Tongue (tissue), 1 donor: ENCODE measurements at regions not wholly inside any gene's neighbourhood (a gene's known extent, or its start where the extent isn't known, plus 50 kb on each side); places are given as distances from the start of the nearest gene placed in this dataset.

Experiments used
- DNase-seq: peaks from one replicate; pipeline ENCODE4 v3.0.0-alpha.2; 2015

DNA sequence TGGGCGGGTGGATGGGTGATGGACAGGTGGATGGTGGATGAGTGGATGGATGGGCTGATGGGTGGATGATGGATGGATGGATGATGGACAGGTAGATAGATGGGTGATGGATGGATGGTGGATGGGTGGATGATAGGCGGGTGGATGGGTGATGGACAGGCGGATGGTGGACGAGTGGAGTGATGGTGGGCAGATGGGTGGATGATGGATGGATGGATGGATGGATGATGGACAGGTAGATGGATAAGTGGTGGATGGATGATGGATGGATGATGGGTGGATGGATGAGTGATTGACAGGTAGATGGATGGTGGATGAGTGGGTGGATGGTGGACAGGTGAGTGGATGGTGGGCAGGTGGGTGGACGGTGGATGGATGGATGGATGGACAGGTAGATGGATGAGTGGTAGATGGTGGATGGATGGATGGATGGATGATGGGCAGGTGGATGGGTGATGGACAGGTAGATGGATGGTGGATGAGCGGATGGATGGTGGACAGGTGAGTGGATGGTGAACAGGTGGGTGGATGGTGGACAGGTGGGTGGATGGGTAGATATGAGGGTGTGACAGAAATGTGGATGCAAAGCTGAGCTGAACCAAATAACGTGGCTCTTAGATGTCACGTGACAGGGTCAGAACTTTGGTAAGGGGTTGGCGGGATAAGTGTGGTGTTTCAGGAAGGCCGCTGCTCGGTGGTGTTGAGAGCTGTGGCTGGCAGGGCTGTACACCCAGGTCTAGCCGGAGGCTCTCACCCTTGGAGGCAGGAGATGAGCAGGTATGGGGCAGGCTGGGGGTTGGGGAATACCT is 234.3 kb upstream of the CIBAR2 start:
- DNase-seq, result no peak

DNA sequence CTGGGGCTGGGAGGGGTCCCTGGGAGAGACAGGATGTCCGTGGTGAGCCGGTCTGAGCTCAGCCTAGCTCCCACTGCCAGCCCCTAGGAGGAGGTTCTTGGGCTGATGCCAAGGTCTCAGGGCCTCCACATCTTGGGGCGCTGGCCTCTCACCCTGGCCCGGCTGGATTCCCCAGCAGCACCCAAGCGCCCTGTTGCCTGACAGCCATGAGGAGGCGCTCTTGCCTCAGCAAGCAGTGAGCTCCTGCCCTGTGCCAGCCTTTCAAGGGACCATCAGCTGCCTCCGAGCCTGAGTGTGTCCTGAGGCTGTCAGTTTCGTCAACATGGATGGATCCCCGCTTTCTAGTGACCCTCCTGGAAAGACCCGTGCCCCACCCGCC is 234.9 kb upstream of the CIBAR2 start:
- no peak for DNase-seq

DNA sequence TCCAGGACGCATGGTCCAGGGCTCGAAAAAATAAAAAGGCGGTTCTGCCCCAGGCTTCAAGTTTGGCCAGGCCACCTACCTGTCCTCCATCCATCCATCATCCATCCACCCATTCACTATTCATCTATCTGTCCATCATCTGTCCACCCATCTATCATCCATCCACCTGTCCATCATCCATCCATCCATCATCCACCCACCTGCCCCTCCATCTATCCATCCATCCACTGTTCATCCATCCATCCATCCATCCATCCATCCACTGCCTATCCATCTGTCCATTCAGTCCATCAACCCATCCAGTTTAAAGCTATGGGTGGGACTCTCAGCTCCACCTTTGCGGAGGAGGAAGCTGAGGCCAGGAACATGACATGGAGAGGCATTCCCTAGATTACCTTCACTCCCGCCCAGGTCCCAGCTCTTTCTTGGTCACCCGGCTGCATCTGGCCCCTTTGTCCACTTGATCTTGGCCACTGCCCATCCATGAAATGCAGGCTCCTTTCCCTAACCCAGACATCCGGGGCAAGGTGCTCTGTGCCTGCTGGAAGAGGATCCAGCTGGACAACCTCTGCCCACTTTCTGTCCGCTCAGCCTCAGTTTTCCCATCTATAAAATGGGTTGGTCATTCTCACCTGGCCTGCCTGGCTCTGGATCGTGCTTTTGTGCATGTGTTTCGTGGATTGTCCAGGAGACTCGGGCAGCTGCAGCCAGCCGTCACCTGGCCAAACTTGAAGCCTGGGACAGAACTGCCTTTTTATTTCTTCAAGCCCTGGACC is 236.0 kb upstream of the CIBAR2 start:
- DNase-seq, result no peak

DNA sequence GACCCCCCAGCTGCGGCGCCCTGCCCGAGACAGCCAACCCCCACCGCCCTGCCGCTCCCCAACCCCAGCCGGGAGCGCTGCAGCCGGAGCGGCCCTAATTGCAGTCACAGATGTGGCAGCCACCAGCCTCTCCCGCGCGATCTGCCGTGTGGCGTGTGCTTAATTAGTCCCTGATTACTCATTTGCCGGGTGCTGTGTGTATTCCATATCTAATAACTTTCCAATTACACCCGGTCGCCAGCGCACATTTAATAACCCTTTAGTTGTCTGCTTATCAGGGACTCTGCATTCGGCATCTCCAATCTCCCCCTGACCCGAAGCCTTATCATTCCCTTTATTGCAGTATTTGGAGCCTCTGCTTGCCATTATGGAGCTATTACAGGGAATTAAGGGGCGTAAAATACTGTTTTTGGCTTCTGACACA is 236.7 kb upstream of the CIBAR2 start:
- DNase-seq, result no peak

DNA sequence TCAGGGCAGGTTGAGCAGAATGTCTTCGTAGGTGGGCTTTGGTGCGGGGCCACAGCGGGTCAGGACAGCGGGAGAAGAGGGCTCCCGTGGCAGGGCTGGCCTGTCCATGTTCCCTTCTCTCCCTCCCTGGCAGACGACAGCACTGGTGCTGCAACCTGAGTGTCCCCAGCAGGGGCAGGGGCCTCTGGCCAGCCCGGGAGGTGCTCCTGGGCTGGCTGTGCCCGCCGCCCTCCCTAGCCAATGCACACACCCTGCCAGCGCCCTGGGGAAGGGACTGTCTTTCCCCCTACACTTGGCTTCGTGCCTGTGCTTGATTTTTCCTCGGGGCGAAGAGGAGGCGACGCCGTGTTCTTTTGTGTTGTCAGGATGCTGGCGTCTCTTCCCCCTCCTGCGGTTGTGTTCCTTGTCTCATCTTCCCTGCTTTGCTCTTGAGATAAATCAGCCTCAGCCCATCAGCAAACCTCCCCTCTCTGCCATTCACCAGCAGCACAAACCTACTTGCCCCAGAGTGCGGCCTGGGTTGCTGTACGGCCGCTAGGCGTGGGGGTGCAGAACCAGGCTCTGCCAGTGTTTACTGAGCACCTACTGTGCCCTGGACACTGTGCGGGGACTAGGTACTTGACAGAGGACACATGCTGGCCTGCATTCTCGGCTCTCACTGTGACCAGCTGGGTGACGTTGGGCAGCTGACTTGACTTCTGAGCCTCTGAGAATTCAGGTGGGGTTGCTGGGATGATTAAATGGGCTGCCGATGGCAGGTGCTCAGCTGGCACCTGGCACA is 237.3 kb upstream of the CIBAR2 start:
- peak; percentile 57 for DNase-seq

DNA sequence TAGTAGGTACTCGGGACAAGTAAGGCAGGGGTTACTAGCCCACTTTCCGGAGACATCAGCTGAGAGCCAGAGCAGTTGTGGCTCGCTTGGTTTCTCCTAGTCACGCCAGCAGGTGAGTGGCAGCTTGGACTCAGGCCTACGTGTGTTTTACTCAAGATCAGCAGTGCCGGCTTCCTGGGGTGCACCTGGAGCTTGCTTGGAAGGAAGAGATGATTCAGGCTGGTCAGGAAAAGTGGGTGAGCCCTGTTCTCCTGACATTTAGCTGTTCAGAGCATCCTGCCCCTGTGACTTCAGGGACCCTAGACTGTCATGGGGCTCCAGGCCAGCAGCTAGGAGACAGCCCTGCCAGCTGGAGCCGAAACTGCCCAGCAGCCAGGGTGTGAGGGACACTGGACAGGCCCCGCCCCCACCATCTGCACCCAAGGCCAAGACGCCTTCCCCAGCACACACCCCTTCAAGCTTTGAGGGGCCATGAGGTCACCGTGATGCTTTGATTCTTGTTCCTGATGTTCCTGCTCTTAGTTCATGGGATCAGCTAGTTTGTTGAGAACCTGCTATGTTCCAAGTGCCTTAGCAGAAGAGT is 238.0 kb upstream of the CIBAR2 start:
- no peak for DNase-seq

DNA sequence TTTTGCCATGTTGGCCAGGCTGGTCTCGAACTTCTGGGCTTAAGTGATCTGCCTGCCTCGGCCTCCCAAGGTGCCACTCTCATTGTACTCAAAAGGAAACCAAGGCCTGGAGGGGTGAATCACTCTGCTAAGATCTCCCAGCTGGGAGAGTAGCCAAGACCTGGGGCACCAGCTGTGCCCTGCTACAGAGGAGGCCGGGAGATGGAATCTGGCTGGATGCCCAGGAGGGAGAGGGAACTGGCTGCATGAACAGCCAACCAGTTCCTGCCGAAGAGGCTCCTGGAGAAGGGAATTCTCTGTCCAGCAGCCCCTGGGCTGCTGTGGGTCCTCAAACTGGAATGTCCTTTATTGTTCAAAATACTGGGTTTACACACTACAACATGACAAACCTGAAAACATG is 238.7 kb upstream of the CIBAR2 start:
- DNase-seq, result peak; percentile 99

DNA sequence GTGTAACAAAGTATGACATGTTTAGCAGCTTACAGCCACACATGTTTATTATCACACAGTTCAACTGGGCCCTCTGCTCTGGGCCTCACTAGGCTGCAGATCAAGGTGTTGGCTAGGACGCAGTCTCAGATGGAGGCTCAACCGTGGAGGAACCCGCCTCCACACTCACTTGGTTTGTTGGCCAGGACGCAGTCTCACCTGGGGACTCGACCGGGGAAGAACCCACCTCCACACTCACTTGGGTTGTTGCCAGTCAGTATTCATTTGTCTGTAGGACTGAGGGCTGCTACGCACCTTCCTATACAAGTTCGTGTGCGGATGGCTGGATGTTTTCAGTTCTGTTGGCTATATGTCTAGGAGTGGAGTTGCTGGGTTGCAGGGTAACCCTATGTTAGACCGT is 240.7 kb upstream of the CIBAR2 start:
- DNase-seq, result no peak

DNA sequence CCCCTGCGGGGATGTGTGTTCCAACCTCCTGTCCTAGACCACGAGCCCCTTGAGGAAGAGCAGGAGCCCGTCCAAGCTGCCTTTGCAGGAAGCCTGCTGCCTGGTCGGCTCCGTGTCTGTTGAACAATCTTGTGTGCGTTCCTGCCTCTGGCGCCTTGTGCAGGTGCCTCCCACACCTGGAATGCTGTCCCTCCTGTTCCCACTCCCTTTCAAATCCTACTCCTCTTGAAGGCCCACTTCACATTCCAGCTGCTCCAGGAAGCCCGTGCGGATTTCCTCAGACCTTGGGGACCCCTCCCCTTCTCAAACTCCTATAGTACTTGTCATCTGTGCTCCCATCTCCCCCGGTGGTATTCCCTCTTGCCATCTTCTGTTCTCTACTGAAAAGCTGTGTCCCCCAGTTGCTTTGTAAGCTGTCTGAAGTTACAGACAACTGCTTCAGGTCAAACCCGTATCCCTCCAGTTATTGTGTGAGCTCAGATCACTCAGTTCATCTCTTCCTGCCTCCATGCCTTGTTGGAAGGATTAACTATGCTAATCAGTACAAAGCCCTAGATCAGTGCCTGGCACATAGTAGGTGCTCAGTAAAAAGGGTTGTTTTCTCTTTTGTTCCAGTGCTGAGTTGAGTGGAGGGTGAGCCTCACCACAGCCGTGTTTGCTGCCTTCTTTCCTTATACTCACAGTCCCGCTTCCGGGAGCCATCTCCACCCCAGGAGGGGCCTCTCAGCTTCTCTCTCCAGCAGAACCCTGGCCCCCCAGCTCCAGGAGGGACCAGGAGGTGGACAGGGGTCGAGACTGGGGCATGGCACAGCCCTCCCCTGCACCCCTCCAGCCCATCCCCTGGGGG is 241.8 kb upstream of the CIBAR2 start:
- peak; percentile 73 for DNase-seq

DNA sequence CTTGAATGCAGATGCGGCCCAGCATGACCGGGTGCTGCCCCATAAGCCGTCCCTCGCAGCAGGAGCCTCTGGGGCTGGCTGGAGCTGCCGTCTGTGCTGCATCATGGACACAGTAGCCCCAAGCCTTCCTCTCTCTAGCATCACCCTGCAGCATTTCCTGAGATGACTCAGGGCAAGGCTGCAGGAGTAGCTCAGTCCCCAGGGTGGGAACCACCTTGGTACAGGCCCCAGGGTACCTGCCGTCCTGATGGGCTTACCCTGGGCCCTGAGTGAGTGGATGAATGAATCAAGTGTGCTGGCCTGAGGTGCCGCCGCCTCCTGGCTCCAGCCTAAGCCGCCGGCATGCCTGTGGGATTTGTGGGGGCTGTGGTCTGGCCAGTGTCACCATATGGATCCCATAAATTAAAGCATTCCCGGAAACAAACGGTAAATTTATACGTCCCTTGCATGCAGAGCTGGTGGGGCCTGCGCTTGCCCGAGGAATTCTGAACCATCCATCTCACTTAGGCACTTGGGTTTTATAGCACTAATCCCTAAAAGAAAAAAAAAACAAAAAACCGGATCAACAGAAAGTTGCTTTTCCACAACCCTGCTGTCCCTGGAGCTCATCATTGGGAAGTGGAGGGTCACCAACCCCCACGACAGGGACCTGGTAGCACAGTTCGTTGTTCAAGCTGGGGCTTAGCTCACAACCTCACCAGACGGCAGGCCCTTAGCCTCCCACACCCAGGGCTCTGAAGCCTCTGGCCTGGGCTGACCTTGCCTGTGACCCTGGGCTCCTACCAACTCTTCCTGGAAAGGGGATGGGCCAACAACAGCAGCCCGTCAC is 242.6 kb upstream of the CIBAR2 start:
- DNase-seq, result no peak

DNA sequence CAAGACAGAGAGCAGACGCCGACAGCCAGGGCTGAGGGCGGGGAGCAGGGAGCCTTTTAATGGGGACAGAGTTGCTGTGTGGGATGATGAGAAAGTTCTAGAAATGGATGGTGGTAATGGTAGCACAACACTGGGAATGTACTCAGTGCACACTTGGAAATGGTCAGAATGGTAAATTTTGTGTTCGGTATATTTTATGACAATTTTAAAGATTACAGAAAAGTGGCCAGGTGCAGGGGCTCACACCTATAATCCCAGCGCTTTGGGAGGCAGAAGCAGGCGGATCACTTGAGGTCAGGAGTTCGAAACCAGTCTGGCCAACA is 243.2 kb upstream of the CIBAR2 start:
- no peak for DNase-seq

DNA sequence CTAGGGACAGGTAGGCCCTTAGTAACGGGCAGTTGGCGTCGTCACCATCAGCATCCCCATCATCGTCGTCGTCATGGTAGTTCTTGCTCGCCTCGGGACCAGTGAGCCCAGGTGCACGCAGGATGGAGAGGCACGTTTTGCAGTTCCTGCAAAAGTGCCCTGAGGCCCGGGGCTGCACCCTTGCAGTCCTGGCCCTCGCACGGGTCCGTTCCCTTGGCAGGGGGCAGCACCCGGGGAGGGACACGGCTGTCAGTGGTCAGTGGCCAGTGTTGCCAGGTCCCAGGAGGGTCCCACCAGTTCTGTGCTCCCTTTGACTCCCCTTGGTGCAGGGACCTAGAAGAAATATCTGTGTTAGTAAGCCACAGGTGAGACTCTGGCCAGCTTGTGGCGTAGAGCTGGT is 243.9 kb upstream of the CIBAR2 start:
- DNase-seq, result no peak

DNA sequence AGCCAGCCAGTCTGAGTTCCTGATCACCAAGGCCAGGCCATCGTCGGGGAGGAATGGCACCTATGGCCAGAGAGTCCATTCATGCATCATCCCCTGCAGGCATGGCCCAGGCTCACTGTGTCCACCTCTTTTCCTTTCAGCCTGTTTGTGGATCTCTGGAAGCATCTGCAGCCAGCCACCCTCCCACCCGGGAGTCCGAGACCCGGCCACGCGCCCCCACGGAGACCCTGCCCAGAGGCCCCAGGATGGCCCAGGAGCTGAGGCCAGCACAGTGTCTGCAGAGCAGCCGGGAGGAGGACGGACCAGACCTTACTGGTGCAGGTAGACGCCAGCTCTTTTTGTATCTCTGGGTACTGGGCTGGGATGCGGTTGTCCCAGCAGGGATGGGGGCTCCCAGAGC is 245.1 kb upstream of the CIBAR2 start:
- DNase-seq, result no peak

DNA sequence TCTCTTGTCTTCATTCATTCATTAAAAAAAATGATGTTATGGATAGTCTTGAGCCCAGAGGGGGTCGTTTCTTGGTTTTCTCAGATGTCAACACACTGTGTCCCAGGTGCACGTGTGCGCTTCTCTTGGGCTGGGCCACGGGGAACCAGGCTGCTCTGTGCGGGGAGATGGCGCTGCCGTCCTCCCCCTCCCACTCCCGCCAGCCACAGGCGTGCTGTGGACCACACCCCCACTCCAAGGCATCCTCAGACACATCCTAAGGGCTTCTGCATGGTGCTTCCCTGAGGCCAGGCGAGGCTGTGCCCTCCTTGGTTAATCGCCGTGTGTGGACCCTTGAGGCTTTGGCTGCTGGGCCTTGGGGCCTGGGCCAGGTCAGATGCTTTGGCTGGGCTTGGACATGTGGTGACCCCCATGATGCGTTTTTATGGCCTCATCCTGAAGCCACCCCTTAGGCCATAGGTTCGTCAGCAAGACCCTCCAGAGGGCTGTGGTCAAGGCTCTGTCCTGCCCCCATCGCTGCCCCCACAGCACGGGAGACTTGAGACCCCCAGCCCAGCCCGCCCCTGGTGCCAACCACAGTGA is 245.7 kb upstream of the CIBAR2 start:
- DNase-seq, result no peak

DNA sequence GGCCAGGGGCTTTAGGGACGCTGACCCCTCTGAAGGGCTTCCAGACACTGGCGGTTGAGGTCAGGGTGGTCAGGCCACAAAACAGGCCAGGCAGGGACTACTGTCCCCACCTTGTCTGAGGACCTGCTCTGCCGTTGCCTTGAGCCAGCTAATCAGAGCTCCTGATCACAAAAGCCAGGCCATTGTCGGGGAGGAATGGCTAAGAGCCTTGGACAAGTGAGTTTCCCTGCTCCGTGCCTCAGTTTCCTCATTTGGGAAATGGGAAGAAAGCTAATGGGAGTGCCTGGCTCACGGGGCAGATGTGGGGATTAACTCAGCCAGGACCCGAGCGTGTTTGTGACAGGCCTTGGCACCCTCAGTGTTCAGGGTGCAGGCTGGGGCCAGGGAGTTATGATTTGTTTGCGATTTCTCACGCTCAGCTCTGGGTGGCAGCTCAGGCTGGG is 246.5 kb upstream of the CIBAR2 start:
- DNase-seq, result no peak

DNA sequence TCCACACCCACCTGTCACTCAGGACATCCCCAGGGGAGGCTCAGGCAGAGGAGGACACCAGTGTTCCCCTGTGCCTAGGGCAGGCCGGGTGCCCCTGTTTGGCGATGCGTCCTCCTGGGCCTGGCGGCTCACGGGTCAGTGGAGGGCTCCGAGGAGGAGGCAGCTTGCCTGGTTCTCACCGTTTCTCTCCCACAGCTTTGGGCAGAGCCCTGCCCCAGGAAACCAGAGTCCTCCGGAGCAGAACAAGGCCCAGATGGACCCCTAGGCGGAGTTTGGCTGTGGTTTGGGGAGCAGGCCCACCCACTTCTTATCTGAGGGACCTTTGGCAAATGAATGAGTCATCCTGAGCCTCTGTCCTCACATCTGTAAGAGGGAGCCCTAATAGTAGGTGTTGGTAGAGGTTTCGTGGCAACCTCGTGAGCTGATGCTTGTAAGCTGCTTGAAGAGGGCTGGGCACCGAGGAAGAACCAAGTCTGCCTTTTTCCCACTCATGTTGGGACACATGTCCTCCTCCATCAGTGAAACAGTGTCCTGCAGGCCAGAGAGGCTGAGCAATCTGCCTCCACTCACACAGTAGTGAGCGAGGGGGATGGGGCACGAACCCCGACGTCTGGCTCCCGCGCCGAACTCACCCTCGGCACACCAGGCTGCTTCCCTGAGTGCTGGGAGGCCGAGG is 247.0 kb upstream of the CIBAR2 start:
- DNase-seq, result no peak

DNA sequence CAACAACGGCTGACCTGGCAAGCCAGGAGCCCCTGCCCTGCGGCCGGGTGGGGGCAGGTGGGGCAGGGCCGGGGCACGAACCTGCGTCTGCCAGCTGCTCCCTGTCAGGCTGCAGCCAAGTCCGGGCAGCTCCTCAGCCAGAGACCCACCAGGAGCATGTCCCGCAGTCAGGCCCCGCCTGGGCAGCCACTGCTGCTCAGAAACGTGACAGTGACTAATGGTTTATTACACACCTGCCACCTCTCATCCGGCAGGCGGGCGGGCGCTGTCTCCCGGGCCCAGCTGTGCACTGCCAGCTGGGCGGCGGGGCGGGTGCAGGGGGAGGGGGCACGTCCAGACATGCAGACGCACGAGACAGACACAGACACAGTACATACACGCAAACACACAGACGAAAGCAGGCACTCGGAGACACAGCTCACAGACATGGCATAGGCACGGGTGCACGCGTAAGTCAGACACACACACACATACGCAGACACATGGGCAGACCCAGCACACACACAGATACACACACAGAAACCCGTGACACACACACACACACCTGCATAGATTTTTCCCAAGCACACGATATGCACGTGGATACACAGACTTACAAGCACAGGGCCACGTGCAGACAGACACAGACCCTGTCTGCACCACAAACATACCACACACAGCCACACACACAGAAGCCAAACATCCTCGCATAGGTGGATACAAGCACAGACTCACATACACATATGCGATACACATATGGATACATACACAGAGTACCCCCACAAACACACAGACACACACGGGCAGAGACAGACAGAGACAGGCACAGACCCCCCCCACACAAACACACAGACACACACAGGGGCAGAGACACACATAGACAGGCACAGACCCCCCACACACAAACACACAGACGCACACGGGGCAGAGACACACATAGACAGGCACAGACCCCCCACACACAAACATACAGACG is 248.3 kb upstream of the CIBAR2 start:
- peak; percentile 94 for DNase-seq

DNA sequence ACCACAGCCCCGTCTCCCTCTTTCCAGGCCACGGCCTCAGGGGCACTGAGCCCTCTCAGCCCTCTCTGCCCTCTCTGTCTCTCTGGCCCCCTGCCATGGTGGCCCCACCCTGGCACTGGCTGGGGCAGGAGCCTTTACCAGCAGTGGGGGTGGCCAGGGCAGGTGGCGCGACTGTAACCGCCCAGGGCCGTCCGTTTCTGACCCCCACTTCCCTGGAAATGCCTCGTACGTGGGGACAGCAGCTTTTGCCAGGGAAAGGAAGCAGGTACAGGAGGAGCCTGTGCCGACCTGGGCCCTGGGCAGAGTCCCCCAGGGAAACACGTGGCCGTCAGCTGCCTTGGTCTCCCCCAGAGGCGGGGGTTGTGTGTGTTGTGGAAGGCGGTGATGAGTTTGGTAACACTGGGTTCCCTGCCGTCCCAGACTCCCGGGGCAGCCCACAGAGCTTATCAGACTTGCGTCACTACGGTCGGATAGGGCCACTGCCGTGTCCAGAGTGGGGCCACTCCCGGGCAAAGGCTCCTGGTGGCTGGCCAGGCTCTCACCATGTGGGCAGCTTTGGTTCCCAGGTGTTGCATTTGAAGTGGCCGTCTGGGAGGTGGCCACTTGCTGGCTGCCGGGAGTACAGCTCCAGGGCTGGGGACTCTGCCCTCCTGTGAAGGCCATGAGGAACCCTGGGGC is 249.3 kb upstream of the CIBAR2 start:
- no peak for DNase-seq
